AG09309 (cell line): ENCODE measurements at regions not wholly inside any gene's neighbourhood (a gene's known extent, or its start where the extent isn't known, plus 50 kb on each side); places are given as distances from the start of the nearest gene placed in this dataset.

Experiments used
- DNase-seq: peaks from one replicate; pipeline ENCODE4 v3.0.0-alpha.2; 2010; ENCODE audit warnings: low read depth
- H3K4me3 ChIP-seq: 2 replicates; pipeline ENCODE4 v1.5.1; 2011; ENCODE audit warnings: mild to moderate bottlenecking, low read depth, low read length, moderate library complexity; ENCODE audit not compliant: control insufficient read depth
- TF ChIP-seq, protein P1 (sequence below): IDR thresholded peaks from 2 replicates; pipeline ENCODE4 v1.5.1; 2011; ENCODE audit warnings: mild to moderate bottlenecking, low read depth, low read length, inconsistent platforms; ENCODE audit not compliant: insufficient read depth, control insufficient read depth; ENCODE audit errors: missing control alignments

DNA sequence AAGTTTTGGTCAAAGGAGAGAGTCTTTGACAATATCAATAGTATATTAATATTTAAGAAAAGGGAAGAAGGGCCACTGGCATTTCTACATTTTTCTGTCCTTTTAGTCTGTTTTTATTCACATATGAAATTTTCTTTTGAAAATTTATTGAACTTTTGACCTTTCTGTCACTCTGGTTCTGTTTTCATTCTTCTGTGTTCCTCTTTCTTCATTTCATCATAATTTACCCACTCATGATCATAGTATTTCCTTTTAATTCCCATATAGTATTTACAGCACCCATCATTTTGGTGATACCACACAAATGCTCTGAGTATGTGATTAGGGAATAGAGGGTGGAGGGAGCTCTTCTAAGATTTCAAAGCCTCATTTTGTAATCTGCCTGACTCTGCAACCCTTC lies 142.8 kb downstream of the GJA1 start:
- TF ChIP-seq, protein P1, sequence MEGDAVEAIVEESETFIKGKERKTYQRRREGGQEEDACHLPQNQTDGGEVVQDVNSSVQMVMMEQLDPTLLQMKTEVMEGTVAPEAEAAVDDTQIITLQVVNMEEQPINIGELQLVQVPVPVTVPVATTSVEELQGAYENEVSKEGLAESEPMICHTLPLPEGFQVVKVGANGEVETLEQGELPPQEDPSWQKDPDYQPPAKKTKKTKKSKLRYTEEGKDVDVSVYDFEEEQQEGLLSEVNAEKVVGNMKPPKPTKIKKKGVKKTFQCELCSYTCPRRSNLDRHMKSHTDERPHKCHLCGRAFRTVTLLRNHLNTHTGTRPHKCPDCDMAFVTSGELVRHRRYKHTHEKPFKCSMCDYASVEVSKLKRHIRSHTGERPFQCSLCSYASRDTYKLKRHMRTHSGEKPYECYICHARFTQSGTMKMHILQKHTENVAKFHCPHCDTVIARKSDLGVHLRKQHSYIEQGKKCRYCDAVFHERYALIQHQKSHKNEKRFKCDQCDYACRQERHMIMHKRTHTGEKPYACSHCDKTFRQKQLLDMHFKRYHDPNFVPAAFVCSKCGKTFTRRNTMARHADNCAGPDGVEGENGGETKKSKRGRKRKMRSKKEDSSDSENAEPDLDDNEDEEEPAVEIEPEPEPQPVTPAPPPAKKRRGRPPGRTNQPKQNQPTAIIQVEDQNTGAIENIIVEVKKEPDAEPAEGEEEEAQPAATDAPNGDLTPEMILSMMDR: no peak
- H3K4me3 ChIP-seq: no peak overlapping the region
- DNase-seq: no peak

DNA sequence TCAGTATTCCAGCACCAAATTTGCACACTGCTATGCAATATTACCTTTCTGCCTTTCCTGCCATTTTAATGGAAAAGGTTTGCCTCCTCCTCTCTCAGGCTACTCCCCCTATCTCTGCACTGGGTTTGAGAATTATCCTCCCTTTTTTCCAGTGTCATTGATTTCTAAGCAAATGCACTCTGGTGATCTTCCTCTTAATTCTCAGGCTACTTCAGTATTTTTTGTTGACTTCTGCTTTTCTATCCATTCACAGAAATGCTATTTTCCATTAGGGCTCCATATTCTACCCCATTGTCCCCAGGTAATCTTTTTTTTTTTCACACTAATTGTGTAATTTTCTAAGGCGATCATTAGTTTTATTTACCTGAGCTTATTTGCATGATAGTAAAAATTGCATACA lies 144.0 kb downstream of the GJA1 start:
- H3K4me3 ChIP-seq: no peak overlapping the region
- TF ChIP-seq, protein P1: no peak
- DNase-seq: no peak

DNA sequence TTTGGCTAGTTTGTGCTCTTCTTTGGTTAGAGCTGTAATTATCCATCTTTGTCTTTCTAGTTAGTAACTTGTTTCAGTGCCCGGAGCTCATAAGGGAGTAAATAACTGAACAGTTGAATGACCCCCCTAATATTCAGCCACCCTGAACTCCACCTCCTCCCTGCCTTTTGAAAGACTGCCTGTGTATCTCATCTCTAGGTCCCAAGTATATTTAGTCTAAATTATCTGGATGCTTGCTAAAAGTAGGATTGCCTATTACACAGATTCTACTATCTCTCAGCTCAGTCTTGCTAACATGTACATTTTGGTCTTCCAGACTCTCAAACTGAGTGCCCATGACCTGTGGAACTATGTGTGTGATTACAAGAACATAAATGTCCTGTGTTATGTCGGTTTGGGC lies 145.9 kb downstream of the GJA1 start:
- TF ChIP-seq, protein P1: no peak
- no peak overlapping the region for H3K4me3 ChIP-seq
- no peak for DNase-seq

DNA sequence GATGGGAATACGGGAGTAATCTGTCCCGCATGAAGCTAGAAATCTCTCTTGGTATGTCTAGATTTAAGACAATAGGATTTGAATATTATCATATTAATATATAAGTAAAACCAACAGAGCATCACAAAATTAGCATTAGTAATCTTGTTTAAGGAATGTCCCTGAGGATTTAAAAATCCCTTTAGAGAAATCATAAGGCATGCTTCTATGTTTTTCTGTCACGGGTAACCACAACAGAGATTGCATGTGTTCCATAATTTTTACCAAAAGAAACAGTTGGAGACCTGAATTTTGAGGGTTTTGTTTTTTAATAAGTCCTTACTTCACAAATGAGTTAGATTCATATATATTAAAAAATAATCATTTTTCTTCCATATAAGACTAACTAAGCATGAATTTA lies 146.8 kb downstream of the GJA1 start:
- TF ChIP-seq, protein P1: no peak
- no peak for DNase-seq
- H3K4me3 ChIP-seq: no peak overlapping the region

DNA sequence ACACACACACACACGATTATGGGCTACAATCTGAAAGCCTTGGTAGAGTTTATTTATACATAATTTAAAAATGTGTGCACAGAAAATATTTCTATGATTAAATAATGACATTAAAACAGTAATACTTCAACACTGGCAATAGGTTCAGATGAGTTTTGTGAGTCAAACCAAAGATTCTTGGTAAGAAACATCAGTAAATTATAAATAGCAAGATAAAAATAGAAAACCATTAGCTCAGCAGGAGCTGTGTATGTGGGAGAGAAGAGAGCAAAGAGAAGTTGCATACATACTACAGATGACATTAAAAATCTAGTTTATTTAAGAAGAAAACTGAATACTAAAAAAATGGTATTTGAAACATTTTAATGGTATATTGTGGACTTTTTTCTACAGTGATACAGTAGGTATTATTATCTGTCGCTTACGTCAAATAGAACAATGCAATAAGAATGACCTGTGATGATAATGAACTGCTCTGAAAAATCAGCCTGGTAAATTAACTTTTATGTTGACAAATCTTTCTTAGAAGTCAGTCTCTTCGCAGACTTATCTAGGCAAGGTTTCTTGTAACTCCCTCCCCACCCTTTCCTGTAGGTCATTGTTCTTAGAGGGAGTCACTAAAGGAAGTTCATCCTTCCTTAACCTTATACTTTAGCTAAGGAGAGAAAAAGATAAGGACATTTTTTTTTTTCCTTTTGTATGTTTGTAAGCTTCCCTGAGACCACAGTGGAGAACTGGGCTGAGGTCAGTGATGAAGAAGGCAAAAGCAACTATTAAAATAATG lies 149.3 kb downstream of the GJA1 start:
- peak; percentile 29 for DNase-seq
- TF ChIP-seq, protein P1: no peak
- H3K4me3 ChIP-seq: no peak overlapping the region

DNA sequence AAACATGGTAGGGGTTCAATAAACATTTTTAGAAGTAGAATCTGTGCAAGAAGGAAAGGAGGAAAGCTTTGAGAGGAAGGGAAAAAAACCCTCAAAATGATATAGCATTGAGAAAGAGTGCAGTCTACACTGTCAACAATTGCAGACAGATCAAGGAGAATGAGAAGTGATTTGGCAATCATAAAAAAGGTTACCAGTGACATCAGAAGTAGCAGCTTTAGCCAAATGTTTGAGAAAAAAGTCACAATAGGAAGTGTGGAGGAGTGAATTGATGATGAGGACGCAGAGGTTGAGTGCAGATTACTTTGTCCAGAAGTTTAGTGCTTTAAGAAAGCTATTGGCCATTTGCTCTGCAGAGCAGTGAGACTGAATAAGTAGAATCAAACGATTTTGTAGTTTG lies 155.0 kb downstream of the GJA1 start:
- TF ChIP-seq, protein P1: no peak
- no peak for DNase-seq
- H3K4me3 ChIP-seq: no peak overlapping the region
